ENCODE measurements at regions not wholly inside any gene's neighbourhood (a gene's known extent, or its start where the extent isn't known, plus 50 kb on each side); places are given as distances from the start of the nearest gene placed in this dataset.

DNA sequence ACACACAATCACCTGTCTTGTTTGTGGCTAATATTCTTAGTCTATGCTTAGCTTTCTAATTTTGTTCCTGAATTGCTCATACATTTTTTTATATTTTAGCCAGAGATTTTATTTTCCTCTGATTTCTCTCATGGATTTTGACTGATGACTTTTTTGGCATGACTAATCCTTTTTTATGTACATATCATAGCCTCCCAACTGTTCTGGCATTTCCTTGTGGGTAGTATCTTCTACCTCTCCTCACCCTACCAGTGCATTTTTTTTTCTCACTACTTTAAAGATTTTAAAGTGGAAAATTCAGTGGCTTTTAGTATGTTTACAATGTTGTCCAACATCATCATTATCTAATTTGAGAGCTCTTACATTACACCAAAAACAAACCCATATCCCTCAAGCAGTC, 84.4 kb upstream of the TENM4 start:
- no peaks in the 10 kb centered on the region for H3K27me3 ChIP-seq
- H3K4me1 ChIP-seq, result no peaks in the 10 kb centered on the region
- DNase-seq, result no peak
- no peaks in the 10 kb centered on the region for H3K9me3 ChIP-seq
- ATAC-seq (ENCODE audit: low FRiP score in 2 of 2), result no peak
- TF ChIP-seq, protein P1, sequence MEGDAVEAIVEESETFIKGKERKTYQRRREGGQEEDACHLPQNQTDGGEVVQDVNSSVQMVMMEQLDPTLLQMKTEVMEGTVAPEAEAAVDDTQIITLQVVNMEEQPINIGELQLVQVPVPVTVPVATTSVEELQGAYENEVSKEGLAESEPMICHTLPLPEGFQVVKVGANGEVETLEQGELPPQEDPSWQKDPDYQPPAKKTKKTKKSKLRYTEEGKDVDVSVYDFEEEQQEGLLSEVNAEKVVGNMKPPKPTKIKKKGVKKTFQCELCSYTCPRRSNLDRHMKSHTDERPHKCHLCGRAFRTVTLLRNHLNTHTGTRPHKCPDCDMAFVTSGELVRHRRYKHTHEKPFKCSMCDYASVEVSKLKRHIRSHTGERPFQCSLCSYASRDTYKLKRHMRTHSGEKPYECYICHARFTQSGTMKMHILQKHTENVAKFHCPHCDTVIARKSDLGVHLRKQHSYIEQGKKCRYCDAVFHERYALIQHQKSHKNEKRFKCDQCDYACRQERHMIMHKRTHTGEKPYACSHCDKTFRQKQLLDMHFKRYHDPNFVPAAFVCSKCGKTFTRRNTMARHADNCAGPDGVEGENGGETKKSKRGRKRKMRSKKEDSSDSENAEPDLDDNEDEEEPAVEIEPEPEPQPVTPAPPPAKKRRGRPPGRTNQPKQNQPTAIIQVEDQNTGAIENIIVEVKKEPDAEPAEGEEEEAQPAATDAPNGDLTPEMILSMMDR (IDR thresholded peaks at IDR 0.05), result no peak
- no peak for TF ChIP-seq POLR2A (IDR thresholded peaks at IDR 0.05)
- TF ChIP-seq EP300 (IDR thresholded peaks at IDR 0.05), result no peak
- no peak for TF ChIP-seq POLR2AphosphoS5 (IDR thresholded peaks at IDR 0.05)
- H3K27ac ChIP-seq, result no peak overlapping the region
- no peak overlapping the region for H3K4me3 ChIP-seq
- H3K36me3 ChIP-seq, result no peaks in the 10 kb centered on the region

DNA sequence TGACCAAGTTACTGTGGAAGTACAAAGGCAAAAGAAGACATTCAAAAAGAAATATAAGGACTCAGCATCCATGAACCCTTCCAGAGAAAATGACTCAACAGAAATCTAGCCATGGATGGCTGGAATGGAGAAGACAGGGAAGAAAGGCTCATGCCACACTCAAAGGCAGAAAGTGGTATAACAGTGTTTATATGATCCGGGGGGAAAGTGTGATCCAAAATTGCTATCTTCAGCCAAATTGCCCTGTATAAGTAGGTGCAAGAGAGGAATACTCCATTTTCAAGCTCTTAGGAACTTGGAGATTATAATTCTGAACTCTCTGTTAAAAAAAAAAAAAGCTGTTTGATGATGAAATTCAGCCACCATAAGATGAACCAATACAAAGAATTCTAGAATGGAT, 81.8 kb upstream of the TENM4 start:
- H3K9me3 ChIP-seq, result no peaks in the 10 kb centered on the region
- no peak overlapping the region for H3K27ac ChIP-seq
- no peak overlapping the region for H3K4me3 ChIP-seq
- ATAC-seq (ENCODE audit: low FRiP score in 2 of 2) (no peak), DNase-seq (no peak)
- H3K27me3 ChIP-seq, result no peaks in the 10 kb centered on the region
- no peaks in the 10 kb centered on the region for H3K4me1 ChIP-seq
- TF ChIP-seq POLR2A (IDR thresholded peaks at IDR 0.05) (no peak), EP300 (IDR thresholded peaks at IDR 0.05) (no peak), POLR2AphosphoS5 (IDR thresholded peaks at IDR 0.05) (no peak)
- TF ChIP-seq, protein P1 (IDR thresholded peaks at IDR 0.05), result no peak
- H3K36me3 ChIP-seq, result no peaks in the 10 kb centered on the region
- WGBS, 2 donors, result 73 to 86% methylated on average over 1 of the region's 1 CpG

DNA sequence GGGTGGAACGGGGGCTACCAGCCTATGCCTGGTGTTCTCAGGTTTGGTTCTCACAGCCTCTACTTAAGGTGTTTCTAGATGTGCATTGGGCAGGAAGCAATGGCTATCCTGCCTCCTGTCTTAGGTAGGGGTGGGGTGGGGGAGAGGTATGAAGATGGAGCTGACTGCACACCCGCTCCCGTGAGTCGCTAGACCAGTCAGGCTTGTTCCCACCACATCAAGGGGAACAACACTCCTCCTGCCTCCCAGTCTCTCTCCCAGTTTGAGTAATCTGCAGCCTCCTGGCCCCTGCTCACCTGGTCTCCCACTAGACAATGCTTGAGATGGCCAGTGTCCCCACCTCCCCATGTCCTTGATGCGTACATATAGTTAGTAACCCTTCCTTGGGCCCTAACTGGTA, 79.3 kb upstream of the TENM4 start:
- WGBS, 2 donors, result 80 to 86% methylated on average over 5 of the region's 5 CpGs
- Histone ChIP-seq H3K4me3 (no peak overlapping the region), H3K9me3 (no peaks in the 10 kb centered on the region), H3K27ac (no peak overlapping the region), H3K4me1 (no peaks in the 10 kb centered on the region), H3K36me3 (no peaks in the 10 kb centered on the region), H3K27me3 (no peaks in the 10 kb centered on the region)
- ATAC-seq (ENCODE audit: low FRiP score in 2 of 2) (peak in 1 of 2 donors; percentile 30), DNase-seq (no peak)
- TF ChIP-seq POLR2A (IDR thresholded peaks at IDR 0.05) (no peak), POLR2AphosphoS5 (IDR thresholded peaks at IDR 0.05) (no peak)
- TF ChIP-seq, protein P1 (IDR thresholded peaks at IDR 0.05), result no peak

DNA sequence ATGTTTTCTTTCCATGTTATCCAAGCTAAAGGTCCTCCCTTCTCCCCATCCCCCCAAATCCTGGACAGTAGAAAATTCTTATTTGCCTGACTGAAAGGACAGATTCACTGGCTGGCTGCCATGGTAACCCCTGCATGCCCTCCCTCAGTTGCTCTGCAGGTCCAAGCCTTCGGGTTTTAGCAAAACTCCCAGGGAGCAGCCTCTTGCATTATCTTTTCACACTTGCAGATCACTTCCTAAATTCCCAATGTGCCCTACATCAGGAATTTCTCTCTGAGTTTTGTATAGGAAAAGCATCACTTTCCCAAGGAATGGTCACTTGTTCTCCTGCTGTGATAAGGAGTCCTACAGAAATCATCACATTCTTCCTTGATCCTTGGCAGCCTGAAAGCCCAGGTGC, 75.0 kb upstream of the TENM4 start:
- WGBS, 2 donors, result 43 to 50% methylated on average over 1 of the region's 1 CpG
- ATAC-seq (ENCODE audit: low FRiP score in 2 of 2), result no peak

GRCh38 chr11:79514695-79515094, 73.9 kb upstream of the TENM4 start:
- WGBS, 2 donors, result 77 to 91% methylated on average over 2 of the region's 2 CpGs
- H3K4me1 ChIP-seq, result no peaks in the 10 kb centered on the region

More for the DNA sequence above, 75.0 kb upstream of the TENM4 start:
- no peak for DNase-seq
- Histone ChIP-seq H3K4me3 (no peak overlapping the region), H3K36me3 (no peaks in the 10 kb centered on the region), H3K9me3 (peaks cover 0 to 3% (median 0%) of the 10 kb centered on the region in 4 donors), H3K4me1 (no peaks in the 10 kb centered on the region), H3K27ac (no peak overlapping the region), H3K27me3 (no peaks in the 10 kb centered on the region)
- TF ChIP-seq POLR2A (IDR thresholded peaks at IDR 0.05) (no peak), POLR2AphosphoS5 (IDR thresholded peaks at IDR 0.05) (no peak), EP300 (IDR thresholded peaks at IDR 0.05) (no peak)
- TF ChIP-seq, protein P1 (IDR thresholded peaks at IDR 0.05), result no peak

More at GRCh38 chr11:79514695-79515094, 73.9 kb upstream of the TENM4 start:
- Histone ChIP-seq H3K4me3 (no peak overlapping the region), H3K9me3 (peaks cover 0 to 3% (median 0%) of the 10 kb centered on the region in 4 donors), H3K27ac (no peak overlapping the region), H3K36me3 (no peaks in the 10 kb centered on the region), H3K27me3 (no peaks in the 10 kb centered on the region)
- DNase-seq, result no peak
- ATAC-seq (ENCODE audit: low FRiP score in 2 of 2), result no peak
- TF ChIP-seq POLR2A (IDR thresholded peaks at IDR 0.05) (no peak), POLR2AphosphoS5 (IDR thresholded peaks at IDR 0.05) (no peak), EP300 (IDR thresholded peaks at IDR 0.05) (no peak)
- TF ChIP-seq, protein P1 (IDR thresholded peaks at IDR 0.05), result no peak
